ENCODE measurements at regions not wholly inside any gene's neighbourhood (a gene's known extent, or its start where the extent isn't known, plus 50 kb on each side); places are given as distances from the start of the nearest gene placed in this dataset.
A peak's percentile ranks its signal among the peaks of the same experiment; 100 is the strongest.

GRCh38 chr12:76247026-76247646, 101.1 kb downstream of the BBS10 start:
- Histone ChIP-seq H3K9ac (ENCODE audit: low read depth in 1 of 3, low read length in 3 of 3) (no peak overlapping the region), H3K4me1 (ENCODE audit: control insufficient read depth in 3 of 3, insufficient read depth in 3 of 3, low read length in 3 of 3) (no peaks in the 10 kb centered on the region), H3K36me3 (ENCODE audit: control insufficient read depth in 3 of 3, insufficient read depth in 3 of 3, low read length in 3 of 3) (no peaks in the 10 kb centered on the region), H3K27me3 (ENCODE audit: control insufficient read depth in 3 of 3, insufficient read depth in 3 of 3, low read length in 3 of 3) (no peaks in the 10 kb centered on the region), H3K4me3 (ENCODE audit: low read length in 3 of 3) (peak overlapping the region in 1 of 3 donors; percentile 24), H3K27ac (ENCODE audit: low read depth, low read length) (no peak overlapping the region), H3K9me3 (ENCODE audit: control insufficient read depth in 3 of 3, low read length in 3 of 3) (no peaks in the 10 kb centered on the region)

- no peak overlapping the region for H3K9ac ChIP-seq (ENCODE audit: low read depth in 1 of 3, low read length in 3 of 3)
- no peaks in the 10 kb centered on the region for H3K4me1 ChIP-seq (ENCODE audit: control insufficient read depth in 3 of 3, insufficient read depth in 3 of 3, low read length in 3 of 3)
- H3K4me3 ChIP-seq (ENCODE audit: low read length in 3 of 3) = no peak overlapping the region
- no peaks in the 10 kb centered on the region for H3K36me3 ChIP-seq (ENCODE audit: control insufficient read depth in 3 of 3, insufficient read depth in 3 of 3, low read length in 3 of 3)
- no peaks in the 10 kb centered on the region for H3K9me3 ChIP-seq (ENCODE audit: control insufficient read depth in 3 of 3, low read length in 3 of 3)
- H3K27ac ChIP-seq (ENCODE audit: low read depth, low read length) = no peak overlapping the region
- no peaks in the 10 kb centered on the region for H3K27me3 ChIP-seq (ENCODE audit: control insufficient read depth in 3 of 3, insufficient read depth in 3 of 3, low read length in 3 of 3)
Measured at GRCh38 chr12:76246611-76247010, 101.6 kb downstream of the BBS10 start.

GRCh38 chr12:76244300-76244699, 103.9 kb downstream of the BBS10 start:
- H3K27ac ChIP-seq (ENCODE audit: low read depth, low read length) = no peak overlapping the region
- H3K9ac ChIP-seq (ENCODE audit: low read depth in 1 of 3, low read length in 3 of 3) = no peak overlapping the region
- no peaks in the 10 kb centered on the region for H3K36me3 ChIP-seq (ENCODE audit: control insufficient read depth in 3 of 3, insufficient read depth in 3 of 3, low read length in 3 of 3)
- H3K4me1 ChIP-seq (ENCODE audit: control insufficient read depth in 3 of 3, insufficient read depth in 3 of 3, low read length in 3 of 3) = no peaks in the 10 kb centered on the region
- H3K4me3 ChIP-seq (ENCODE audit: low read length in 3 of 3) = no peak overlapping the region
- H3K27me3 ChIP-seq (ENCODE audit: control insufficient read depth in 3 of 3, insufficient read depth in 3 of 3, low read length in 3 of 3) = no peaks in the 10 kb centered on the region
- no peaks in the 10 kb centered on the region for H3K9me3 ChIP-seq (ENCODE audit: control insufficient read depth in 3 of 3, low read length in 3 of 3)

GRCh38 chr12:76242813-76243550, 105.2 kb downstream of the BBS10 start:
- Histone ChIP-seq H3K4me3 (ENCODE audit: low read length in 3 of 3) (no peak overlapping the region), H3K27ac (ENCODE audit: low read depth, low read length) (no peak overlapping the region), H3K27me3 (ENCODE audit: control insufficient read depth in 3 of 3, insufficient read depth in 3 of 3, low read length in 3 of 3) (no peaks in the 10 kb centered on the region), H3K9ac (ENCODE audit: low read depth in 1 of 3, low read length in 3 of 3) (no peak overlapping the region), H3K4me1 (ENCODE audit: control insufficient read depth in 3 of 3, insufficient read depth in 3 of 3, low read length in 3 of 3) (no peaks in the 10 kb centered on the region), H3K36me3 (ENCODE audit: control insufficient read depth in 3 of 3, insufficient read depth in 3 of 3, low read length in 3 of 3) (no peaks in the 10 kb centered on the region), H3K9me3 (ENCODE audit: control insufficient read depth in 3 of 3, low read length in 3 of 3) (no peaks in the 10 kb centered on the region)

GRCh38 chr12:76241371-76241770, 106.8 kb downstream of the BBS10 start:
- no peak overlapping the region for H3K4me3 ChIP-seq (ENCODE audit: low read length in 3 of 3)
- H3K4me1 ChIP-seq (ENCODE audit: control insufficient read depth in 3 of 3, insufficient read depth in 3 of 3, low read length in 3 of 3) = no peaks in the 10 kb centered on the region
- H3K36me3 ChIP-seq (ENCODE audit: control insufficient read depth in 3 of 3, insufficient read depth in 3 of 3, low read length in 3 of 3) = no peaks in the 10 kb centered on the region
- H3K27me3 ChIP-seq (ENCODE audit: control insufficient read depth in 3 of 3, insufficient read depth in 3 of 3, low read length in 3 of 3) = no peaks in the 10 kb centered on the region
- no peak overlapping the region for H3K27ac ChIP-seq (ENCODE audit: low read depth, low read length)
- H3K9ac ChIP-seq (ENCODE audit: low read depth in 1 of 3, low read length in 3 of 3) = no peak overlapping the region
- no peaks in the 10 kb centered on the region for H3K9me3 ChIP-seq (ENCODE audit: control insufficient read depth in 3 of 3, low read length in 3 of 3)

- no peaks in the 10 kb centered on the region for H3K36me3 ChIP-seq (ENCODE audit: control insufficient read depth in 3 of 3, insufficient read depth in 3 of 3, low read length in 3 of 3)
- no peaks in the 10 kb centered on the region for H3K4me1 ChIP-seq (ENCODE audit: control insufficient read depth in 3 of 3, insufficient read depth in 3 of 3, low read length in 3 of 3)
- no peak overlapping the region for H3K9ac ChIP-seq (ENCODE audit: low read depth in 1 of 3, low read length in 3 of 3)
- no peak overlapping the region for H3K27ac ChIP-seq (ENCODE audit: low read depth, low read length)
- no peak overlapping the region for H3K4me3 ChIP-seq (ENCODE audit: low read length in 3 of 3)
- H3K9me3 ChIP-seq (ENCODE audit: control insufficient read depth in 3 of 3, low read length in 3 of 3) = no peaks in the 10 kb centered on the region
- no peaks in the 10 kb centered on the region for H3K27me3 ChIP-seq (ENCODE audit: control insufficient read depth in 3 of 3, insufficient read depth in 3 of 3, low read length in 3 of 3)
Measured at GRCh38 chr12:76240281-76240680, 107.9 kb downstream of the BBS10 start.

- H3K36me3 ChIP-seq (ENCODE audit: control insufficient read depth in 3 of 3, insufficient read depth in 3 of 3, low read length in 3 of 3) = no peaks in the 10 kb centered on the region
Measured at GRCh38 chr12:76238688-76239087, 109.5 kb downstream of the BBS10 start.

GRCh38 chr12:76237086-76237701, 111.0 kb downstream of the BBS10 start:
- no peak overlapping the region for H3K27ac ChIP-seq (ENCODE audit: low read depth, low read length)
- no peak overlapping the region for H3K4me3 ChIP-seq (ENCODE audit: low read length in 3 of 3)
- H3K27me3 ChIP-seq (ENCODE audit: control insufficient read depth in 3 of 3, insufficient read depth in 3 of 3, low read length in 3 of 3) = no peaks in the 10 kb centered on the region
- H3K36me3 ChIP-seq (ENCODE audit: control insufficient read depth in 3 of 3, insufficient read depth in 3 of 3, low read length in 3 of 3) = no peaks in the 10 kb centered on the region
- no peak overlapping the region for H3K9ac ChIP-seq (ENCODE audit: low read depth in 1 of 3, low read length in 3 of 3)
- H3K4me1 ChIP-seq (ENCODE audit: control insufficient read depth in 3 of 3, insufficient read depth in 3 of 3, low read length in 3 of 3) = no peaks in the 10 kb centered on the region
- H3K9me3 ChIP-seq (ENCODE audit: control insufficient read depth in 3 of 3, low read length in 3 of 3) = no peaks in the 10 kb centered on the region

More at GRCh38 chr12:76238688-76239087, 109.5 kb downstream of the BBS10 start:
- no peak overlapping the region for H3K9ac ChIP-seq (ENCODE audit: low read depth in 1 of 3, low read length in 3 of 3)
- no peak overlapping the region for H3K4me3 ChIP-seq (ENCODE audit: low read length in 3 of 3)
- no peak overlapping the region for H3K27ac ChIP-seq (ENCODE audit: low read depth, low read length)
- no peaks in the 10 kb centered on the region for H3K9me3 ChIP-seq (ENCODE audit: control insufficient read depth in 3 of 3, low read length in 3 of 3)
- H3K27me3 ChIP-seq (ENCODE audit: control insufficient read depth in 3 of 3, insufficient read depth in 3 of 3, low read length in 3 of 3) = no peaks in the 10 kb centered on the region
- H3K4me1 ChIP-seq (ENCODE audit: control insufficient read depth in 3 of 3, insufficient read depth in 3 of 3, low read length in 3 of 3) = no peaks in the 10 kb centered on the region

- Histone ChIP-seq H3K9ac (ENCODE audit: low read depth in 1 of 3, low read length in 3 of 3) (no peak overlapping the region), H3K36me3 (ENCODE audit: control insufficient read depth in 3 of 3, insufficient read depth in 3 of 3, low read length in 3 of 3) (no peaks in the 10 kb centered on the region)
Measured at GRCh38 chr12:76236640-76237039, 111.6 kb downstream of the BBS10 start.

GRCh38 chr12:76234741-76235140, 113.5 kb downstream of the BBS10 start:
- H3K27me3 ChIP-seq (ENCODE audit: control insufficient read depth in 3 of 3, insufficient read depth in 3 of 3, low read length in 3 of 3) = no peaks in the 10 kb centered on the region
- no peak overlapping the region for H3K9ac ChIP-seq (ENCODE audit: low read depth in 1 of 3, low read length in 3 of 3)
- H3K27ac ChIP-seq (ENCODE audit: low read depth, low read length) = no peak overlapping the region
- no peaks in the 10 kb centered on the region for H3K4me1 ChIP-seq (ENCODE audit: control insufficient read depth in 3 of 3, insufficient read depth in 3 of 3, low read length in 3 of 3)
- no peaks in the 10 kb centered on the region for H3K9me3 ChIP-seq (ENCODE audit: control insufficient read depth in 3 of 3, low read length in 3 of 3)
- no peak overlapping the region for H3K4me3 ChIP-seq (ENCODE audit: low read length in 3 of 3)
- H3K36me3 ChIP-seq (ENCODE audit: control insufficient read depth in 3 of 3, insufficient read depth in 3 of 3, low read length in 3 of 3) = no peaks in the 10 kb centered on the region

More at GRCh38 chr12:76236640-76237039, 111.6 kb downstream of the BBS10 start:
- Histone ChIP-seq H3K9me3 (ENCODE audit: control insufficient read depth in 3 of 3, low read length in 3 of 3) (no peaks in the 10 kb centered on the region), H3K4me3 (ENCODE audit: low read length in 3 of 3) (no peak overlapping the region), H3K27ac (ENCODE audit: low read depth, low read length) (no peak overlapping the region), H3K27me3 (ENCODE audit: control insufficient read depth in 3 of 3, insufficient read depth in 3 of 3, low read length in 3 of 3) (no peaks in the 10 kb centered on the region), H3K4me1 (ENCODE audit: control insufficient read depth in 3 of 3, insufficient read depth in 3 of 3, low read length in 3 of 3) (no peaks in the 10 kb centered on the region)
